ENCODE measurements at regions not wholly inside any gene's neighbourhood (a gene's known extent, or its start where the extent isn't known, plus 50 kb on each side); places are given as distances from the start of the nearest gene placed in this dataset.
"Not testable (repeated sequence)": the region's sequence is repeated elsewhere in the genome, so short reads cannot be mapped to it uniquely, and the experiment has no call there.

DNA sequence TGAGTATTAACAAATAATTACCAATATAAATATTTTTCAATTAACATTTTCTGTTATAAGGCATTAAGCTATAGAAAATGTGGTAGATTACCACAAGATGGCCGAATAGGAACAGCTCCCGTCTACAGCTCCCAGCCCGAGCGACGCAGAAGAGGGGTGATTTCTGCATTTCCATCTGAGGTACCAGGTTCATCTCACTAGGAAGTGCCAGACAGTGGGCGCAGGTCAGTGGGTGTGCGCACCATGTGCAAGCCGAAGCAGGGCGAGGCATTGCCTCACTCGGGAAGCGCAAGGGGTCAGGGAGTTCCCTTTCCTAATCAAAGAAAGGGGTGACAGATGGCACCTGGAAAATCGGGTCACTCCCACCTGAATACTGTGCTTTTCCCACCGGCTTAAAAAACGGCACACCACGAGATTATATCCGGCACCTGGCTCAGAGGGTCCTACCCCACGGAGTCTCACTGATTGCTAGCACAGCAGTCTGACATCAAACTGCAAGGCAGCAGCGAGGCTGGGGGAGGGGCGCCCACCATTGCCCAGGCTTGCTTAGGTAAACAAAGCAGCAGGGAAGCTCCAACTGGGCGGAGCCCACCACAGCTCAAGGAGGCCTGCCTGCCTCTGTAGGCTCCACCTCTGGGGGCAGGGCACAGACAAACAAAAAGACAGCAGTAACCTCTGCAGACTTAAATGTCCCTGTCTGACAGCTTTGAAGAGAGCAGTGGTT lies 808.4 kb downstream of the FSCB start:
- not testable (repeated sequence) for TF ChIP-seq CTCF (IDR thresholded peaks at IDR 0.05; ENCODE audit: borderline replicate concordance, extremely low read depth, low read length, poor library complexity, severe bottlenecking); EZH2 (IDR thresholded peaks at IDR 0.05; ENCODE audit: borderline replicate concordance, low read depth, low read length, severe bottlenecking)

Measured in DND-41 (cell line).